Kidney tubule cell (primary cell): ENCODE measurements at regions not wholly inside any gene's neighbourhood (a gene's known extent, or its start where the extent isn't known, plus 50 kb on each side); places are given as distances from the start of the nearest gene placed in this dataset.

Experiments
- DNase-seq: peaks from one replicate; pipeline ENCODE4 v3.0.0-alpha.2; 2018; ENCODE audit warnings: low spot score

DNA sequence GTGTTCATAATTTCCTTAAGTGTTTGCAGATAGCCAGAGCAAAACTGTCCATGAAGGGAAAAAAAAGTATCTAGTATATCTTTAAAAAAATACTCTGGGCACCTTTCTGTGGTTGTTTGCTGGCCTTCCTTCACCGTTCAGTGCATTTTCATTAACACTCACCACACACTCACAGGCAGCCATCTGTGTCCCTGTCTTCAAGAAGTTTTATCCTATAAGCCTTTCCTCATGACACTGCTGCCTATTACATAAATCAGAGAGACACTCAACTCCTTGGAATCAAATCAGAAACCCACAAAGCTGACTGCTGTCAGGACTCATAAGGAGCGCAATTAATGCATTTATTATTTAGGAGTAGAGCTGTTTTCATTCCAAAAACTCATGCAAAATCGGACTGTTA, 1720.2 kb downstream of the PCDH7 start:
- DNase-seq = peak; percentile 87

DNA sequence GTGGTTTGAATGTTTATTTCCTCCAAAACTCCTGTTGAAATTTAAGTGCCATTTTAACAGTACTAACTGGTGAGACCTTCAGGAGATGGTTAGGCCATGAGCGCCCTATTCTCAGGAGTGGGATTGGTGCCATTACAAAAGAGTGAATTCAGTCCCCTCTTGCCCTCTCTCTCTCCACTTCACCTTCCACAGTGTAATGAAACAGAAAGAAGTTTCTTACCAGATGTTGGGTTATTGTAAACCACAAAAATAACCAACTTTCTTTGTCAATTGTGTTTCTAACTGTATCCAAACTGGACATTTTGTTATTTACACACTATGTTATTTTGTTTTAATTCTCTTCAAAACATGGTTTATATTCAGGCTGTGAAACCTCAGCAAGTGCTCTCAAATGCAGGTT, 1734.3 kb downstream of the PCDH7 start:
- DNase-seq = no peak

DNA sequence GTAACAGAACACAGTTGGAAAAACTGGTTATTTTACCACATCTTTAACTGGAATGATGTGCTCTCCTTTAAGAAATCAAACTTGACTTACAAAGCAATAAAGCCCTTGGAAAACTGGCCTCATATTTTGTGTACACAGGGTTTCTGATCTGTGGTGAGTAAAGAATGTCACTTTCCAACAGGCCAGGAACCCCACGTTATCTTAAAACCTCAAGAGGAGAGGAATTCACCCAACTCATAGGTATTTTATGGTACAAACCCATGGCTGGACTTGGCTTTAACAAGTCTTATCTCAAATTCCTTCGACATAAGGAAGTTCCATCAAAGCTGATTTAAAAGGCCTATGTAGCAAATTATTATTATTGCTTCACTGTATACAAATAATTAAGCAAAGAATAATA, 1735.1 kb downstream of the PCDH7 start:
- no peak for DNase-seq

DNA sequence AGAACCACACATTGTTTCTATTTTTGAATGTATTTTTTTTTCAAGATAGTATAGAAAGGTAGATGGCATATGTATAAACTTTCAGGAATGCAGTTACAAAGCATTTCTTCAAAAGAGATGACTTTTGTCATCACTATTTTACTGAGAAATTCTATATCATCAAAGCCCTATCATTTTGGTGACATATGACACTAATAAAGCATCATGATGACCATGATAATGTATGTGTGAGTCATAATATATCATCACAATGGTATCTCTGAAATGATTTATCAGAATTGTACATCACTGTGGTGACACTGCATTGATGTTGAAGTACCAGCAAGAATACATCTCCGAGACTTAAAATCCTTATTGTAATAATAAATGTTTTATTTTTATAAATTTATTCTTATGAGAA, 1740.8 kb downstream of the PCDH7 start:
- DNase-seq = no peak

DNA sequence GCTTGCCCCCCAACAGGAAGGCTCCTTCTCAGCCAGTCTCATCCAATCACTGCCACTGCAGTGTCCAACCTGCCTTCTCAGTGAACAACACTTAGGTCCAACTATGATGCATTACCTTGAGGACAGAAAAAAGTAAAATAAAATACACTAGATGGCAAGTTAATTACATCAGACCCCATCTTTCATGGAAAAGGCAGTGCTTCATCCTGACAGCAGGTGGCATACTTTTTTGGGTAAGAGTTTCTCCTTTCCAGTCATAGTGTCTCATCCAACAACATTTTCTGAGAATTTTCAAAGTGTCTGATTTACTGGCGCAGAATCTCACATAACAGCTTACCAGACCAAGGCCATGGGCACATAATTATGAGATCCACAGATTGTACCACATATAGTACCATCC, 1742.8 kb downstream of the PCDH7 start:
- peak; percentile 44 for DNase-seq

DNA sequence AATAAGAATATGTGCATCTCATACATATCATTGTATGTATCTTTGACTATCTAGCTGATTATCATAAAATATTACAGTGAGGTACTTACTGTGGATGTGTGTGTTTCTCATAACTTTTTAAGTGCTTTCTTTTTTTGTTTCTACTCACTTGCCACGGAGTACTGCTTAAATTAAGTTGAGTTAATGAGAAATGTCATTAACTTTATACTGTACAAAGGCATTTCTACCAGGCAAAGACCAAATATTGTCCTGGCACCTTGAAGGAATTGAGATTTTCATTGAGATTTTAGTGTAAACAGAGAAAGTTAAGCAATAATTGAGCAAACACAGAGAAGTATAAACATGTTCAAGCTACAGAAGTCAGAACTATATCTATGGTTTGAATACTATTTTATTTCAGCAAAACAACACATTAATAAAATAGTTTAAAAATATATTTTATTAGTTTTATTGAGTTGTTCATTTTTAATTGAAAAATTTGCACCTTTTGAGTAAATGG, 1750.0 kb downstream of the PCDH7 start:
- no peak for DNase-seq

DNA sequence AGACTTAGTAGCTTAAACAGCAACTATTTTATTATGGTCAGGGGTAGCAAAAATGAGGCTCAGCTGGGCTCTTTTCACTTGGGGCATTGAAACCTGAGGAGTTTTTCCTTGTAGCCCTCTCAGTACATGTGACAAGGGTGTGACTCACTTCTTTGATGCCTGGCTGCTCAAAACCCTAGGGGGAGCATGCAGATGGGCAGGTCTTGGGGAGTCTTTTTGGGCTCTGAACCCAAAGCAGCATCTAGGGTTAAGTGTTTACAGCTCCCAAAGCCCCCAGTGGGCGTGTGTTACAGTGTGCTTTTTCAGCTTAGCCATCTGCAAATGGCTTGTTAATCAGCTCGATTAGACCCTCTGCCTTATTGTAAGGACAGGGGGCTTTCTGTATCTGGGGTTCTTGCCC, 1752.7 kb downstream of the PCDH7 start:
- peak; percentile 26 for DNase-seq

DNA sequence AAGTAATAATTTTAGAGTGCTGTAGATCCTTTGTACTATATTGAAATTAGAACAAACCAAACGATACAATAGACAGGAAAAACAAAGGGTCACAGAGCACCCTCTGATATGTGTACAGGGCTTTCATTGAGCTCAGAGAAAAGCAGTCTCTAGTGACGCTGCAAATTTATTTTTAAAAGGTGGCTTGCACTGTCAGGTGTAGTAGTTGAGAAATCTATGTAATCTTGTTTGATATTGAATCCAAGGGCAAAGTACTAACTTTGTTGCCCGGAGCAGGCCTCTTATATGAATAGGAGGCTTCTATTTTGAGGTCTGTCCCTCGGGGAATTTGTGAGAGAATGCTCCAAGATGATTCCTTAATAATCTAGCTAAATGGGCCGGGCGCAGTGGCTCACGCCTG, 1755.5 kb downstream of the PCDH7 start:
- DNase-seq = no peak

DNA sequence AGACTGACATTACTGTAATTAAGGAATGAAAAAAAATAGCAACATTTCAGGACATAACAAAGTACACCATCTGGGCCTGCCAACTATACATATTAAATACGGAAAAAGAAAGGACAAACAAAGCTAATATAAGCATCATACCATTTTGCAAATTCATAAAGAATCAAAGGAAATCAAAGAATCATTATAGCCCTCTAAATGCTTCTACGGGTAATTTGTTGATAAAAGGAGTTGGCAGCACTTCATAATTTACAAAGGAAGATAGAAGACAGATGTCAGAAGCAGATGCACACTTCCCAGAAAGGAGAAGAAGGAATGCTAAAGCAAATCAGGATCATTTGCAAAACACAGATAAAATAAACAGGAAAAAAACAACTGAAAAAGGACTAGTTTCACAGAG, 1757.3 kb downstream of the PCDH7 start:
- DNase-seq = no peak

DNA sequence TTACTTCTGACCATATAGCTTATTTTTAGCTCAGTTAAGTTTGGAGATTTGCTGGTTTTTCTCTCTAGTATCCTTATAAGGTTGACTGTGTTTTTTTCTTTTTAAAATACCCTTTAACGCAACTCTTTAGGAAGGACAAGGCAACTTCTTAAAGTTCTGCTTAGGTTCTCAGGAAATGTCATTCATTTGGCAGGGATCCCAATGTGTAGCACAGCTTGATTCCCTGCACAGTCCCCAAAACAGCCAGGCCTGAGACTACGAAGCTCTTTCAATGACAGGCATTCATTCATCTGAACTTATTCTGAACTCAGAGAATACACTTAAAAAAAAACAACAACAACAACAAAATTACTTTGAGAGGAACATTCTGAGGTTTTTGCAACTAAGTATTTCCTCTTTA, 1765.8 kb downstream of the PCDH7 start:
- DNase-seq = no peak

DNA sequence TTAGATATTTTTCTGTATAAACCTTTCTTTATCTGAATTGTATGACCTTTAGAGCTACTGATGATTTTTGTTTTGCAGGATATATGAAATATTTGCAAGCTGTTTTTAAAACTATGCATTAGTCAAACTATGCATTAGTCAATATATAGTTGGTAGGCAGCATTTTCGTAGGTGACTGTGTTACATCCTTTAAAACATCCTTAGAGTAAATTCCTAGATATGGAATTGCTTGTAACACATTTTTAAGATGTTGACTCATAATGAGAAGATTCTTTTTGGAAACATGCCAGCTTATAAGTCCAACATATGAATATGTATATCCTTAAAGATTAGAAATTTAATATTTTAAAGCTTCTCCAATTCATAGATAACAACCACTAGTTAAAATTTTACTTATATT, 1768.5 kb downstream of the PCDH7 start:
- DNase-seq = no peak

DNA sequence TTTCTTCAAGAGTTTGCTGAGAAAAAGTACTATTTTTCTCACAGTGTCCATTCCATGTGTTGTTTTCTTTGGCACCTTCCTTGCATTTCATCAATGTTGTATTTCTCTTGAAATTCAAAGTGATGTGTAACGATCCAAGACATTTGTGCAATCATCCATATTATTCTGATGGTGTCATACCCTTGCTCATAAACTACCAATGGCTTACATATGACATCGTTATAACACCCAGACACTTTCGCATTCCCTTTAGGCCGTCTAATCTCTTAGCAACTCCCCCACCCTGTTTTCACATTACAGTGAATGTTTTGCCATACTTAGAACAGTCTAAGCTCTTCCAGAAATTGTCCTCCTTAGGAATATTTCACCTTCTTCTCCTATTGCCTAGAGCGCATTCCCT, 1779.0 kb downstream of the PCDH7 start:
- peak; percentile 95 for DNase-seq

DNA sequence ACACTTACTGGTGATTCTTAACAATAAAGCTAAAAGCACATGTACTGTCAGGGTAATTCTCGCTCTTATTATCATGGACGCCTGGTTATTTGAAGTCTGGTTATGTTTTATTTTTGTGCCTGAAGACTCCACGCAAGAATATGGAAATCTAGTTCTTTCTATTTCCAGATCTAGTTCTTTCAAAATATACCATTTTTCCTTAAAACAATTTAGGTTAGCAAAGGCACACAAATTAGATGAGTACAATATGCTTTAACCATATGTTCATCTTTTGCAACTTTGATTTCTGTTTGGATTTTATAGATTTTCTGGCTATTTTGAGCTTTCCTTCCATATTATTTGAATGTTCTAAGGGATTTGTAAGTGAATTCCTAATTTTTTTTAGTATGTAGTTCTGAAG, 1783.1 kb downstream of the PCDH7 start:
- no peak for DNase-seq

DNA sequence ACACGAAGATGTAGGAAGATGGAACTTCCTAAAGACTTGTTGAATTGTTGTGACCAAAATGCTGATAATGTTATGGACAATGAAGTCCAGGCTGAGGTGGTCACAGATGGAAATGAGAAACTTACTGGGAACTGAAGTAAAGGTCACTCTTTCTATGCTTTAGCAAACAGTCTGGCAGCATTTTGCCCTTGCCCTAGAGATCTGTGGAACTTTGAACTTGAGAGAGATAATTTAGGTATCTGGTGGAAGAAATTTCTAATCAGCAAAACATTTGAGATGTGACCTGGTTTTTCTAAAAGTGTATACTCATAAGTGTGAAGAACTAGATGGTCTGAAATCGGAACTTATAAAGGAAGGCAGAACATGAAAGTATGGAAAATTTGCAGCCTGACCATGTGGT, 1785.9 kb downstream of the PCDH7 start:
- no peak for DNase-seq

DNA sequence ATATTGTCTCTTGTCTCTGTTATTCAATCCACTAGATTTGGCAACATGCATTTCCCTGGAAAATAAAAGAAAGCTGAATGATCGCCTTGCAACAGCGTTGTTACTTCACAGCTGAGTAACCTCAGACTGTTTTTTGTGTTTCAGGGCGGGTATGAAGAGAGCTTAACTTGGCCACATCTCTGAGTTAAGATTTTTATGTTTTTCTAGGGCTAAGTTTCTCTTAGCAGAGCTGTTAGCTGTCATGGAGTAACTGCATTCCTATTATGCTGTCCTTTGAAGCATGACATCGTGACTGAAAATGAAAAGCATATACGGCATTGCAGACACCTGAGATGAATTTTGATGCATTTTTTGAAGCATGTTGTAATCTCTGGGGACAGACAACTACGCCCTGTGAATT, 1798.9 kb downstream of the PCDH7 start:
- DNase-seq = peak; percentile 46

DNA sequence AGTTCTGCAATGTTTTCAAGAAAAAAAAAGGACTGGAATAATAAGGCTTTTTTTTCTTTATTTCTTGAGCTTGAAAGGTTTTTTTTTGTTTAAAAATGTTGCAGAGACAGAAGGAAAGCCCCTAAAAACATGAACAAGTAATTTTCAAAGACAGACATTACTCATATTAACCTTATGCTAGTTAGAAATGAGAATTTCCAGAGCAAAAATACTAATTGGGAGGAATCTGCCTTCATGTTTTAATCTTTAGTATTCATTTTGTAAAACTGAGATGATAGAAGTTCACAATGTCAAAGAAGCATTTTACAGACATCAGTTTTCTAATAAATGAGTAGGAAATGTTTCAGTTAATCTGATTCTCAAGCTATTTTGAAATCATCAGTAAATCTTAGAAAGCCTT, 1805.3 kb downstream of the PCDH7 start:
- DNase-seq = no peak

DNA sequence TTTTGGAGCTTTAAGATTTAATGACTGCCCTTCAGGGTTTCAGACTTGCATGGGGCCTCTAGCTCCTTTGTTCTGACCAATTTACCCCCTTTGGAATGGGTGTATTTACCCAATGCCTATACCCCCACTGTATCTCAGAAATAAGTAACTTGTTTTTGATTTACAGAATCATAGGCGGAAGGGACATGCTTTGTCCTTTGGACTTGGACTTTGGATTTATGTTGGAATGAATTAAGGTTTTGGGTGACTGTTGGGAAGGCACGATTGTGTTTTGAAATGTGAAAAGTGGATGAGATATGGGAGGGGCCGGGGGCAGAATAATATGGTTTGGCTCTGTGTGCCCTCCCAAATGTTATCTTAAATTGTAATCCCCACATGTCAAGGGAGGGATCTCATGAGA, 1824.7 kb downstream of the PCDH7 start:
- no peak for DNase-seq

DNA sequence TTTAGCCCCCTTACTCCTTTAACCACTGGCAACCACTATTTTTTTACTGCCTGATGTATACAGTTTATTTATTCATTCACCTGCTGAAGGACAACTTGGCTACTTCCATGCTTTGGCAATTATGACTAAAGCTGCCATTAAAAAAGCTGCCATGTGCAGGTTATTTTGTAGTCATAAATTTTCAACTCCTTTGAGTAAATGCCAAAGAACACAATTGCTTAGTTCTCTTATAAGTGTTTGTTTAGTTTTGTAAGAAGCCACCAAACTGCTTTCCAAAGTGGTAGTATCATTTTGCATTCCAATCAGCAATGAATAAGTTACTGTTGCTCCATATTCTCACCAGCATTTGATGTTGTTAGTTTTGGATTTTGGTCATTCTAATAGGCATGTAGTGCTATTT, 1831.8 kb downstream of the PCDH7 start:
- DNase-seq = no peak

DNA sequence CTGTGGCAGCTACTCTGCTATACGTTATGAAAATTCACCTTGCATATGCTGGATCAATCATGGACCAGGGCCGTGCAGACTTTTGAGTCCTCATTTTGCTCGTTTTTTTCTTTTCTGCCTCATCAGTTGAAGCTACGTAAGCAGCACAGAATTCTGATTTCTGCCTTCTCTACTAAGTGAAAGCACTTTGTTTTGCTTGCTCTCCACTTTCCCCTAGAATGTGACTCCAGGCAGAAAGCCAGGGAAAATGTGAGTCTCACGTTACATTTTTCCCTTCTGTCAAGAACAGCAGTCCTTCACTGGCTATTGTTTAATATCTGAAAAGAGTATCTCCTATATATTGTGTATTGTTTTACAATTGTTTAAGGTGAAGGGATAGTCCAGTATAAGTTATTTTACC, 1840.1 kb downstream of the PCDH7 start:
- DNase-seq = peak; percentile 11

DNA sequence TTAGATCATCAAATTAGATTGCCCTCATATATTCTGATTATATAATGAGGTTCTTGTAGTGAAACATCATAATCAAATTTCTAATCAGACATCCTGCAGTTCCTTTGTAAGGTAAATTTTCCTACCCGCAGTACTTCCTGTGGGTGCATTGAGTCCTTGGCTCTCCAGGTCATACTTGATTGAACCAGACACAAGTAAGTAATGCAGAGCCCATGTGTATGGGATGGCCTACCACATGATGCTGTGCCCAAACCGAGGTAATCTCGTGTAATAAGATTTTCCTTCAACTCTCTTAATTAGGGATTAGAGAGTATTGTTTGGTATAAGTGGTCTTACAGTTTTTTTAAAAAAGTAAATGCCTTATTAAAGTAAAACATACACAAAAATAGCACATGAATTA, 1841.8 kb downstream of the PCDH7 start:
- no peak for DNase-seq

DNA sequence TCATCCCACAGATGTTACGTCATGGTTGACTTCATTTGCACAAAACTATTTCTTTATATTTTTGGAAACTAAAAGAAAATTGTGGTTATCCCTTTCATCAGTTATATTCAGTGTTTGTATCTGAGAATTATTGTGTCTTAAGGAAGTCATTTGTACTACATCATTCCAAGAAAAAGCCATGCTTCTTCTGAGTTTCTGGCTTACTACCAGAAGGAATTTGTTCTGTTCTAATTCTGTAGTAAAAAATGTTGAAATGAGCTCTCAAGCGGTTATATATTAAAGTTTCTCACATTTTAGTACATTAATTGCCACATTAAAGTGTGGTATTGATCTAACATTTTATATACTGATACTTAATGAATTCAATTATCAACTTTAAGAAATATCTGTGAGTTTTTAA, 1844.5 kb downstream of the PCDH7 start:
- DNase-seq = no peak

DNA sequence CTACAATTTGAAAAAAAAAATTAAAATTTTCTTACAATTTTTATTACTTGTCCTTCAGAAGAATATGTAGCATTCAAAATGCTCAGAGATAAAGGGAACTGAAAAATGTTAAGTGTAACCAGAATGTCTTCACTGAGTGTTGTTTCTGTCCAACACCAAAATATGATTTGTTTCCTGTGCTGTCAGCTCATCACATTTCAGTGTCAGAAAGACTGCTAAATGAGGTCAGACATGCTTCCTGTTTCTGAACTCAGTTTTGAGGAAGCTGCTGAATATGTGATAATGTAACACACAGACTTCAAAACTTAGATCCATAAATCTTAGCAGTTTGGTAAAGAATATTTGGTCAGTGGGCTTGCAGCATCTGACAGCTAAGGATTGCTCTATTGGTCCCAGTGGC, 1849.7 kb downstream of the PCDH7 start:
- no peak for DNase-seq

DNA sequence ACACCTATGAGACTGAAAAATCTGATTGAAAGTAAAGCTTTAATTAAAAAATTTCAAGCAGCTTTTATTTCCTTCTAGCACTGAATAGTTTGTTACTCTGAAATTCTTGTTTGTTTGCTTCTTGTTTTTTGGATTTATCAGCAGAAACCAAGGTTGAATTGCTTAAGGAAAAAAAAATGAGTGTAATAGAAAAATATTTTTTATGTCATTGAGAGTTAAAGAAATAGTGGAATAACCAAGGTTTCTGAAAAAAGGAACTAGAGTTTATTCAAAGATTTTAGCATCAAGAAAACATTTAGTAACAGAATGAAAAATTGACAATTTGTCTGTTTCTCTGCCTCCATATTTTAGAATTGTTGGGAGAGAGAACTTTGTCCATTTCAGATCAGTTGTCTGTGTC, 1852.2 kb downstream of the PCDH7 start:
- no peak for DNase-seq

DNA sequence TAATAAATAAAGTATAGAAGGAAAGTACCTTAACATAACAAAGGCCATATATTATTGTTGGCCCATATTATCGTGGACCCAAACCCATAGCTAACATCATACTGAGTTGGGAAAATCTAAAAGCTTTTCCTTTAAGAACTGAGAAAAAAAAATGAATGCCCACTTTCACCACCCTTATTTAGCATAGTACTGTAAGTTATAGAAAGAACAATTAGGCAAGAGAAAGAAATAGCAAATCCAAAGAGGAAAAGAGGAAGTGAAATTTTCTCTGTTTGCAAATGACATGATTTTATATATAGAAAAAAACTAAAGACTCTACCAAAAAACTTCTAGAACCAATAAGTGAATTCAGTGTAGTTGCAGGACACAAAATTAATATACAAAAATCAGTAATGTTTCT, 1854.6 kb downstream of the PCDH7 start:
- no peak for DNase-seq

DNA sequence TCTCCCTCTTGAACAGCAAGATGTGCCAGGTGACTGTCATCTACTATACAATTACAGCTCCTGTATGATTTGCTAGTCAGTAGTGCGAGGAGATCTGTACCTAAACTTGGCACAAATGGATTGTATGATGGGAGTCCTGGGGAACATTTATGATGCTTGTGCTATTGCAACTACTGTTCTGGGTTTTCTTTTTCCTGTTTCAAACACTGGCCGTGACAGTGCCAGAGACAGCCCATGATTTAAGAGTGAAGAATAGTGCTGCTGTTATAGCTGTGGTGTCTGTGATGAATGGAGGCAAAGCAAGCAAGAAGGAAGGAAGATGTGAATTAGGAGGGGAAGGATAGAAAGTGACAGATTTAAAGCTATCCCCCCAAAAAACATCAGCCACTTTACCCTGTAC, 1868.9 kb downstream of the PCDH7 start:
- no peak for DNase-seq
